ENCODE measurements at regions not wholly inside any gene's neighbourhood (a gene's known extent, or its start where the extent isn't known, plus 50 kb on each side); places are given as distances from the start of the nearest gene placed in this dataset.

DNA sequence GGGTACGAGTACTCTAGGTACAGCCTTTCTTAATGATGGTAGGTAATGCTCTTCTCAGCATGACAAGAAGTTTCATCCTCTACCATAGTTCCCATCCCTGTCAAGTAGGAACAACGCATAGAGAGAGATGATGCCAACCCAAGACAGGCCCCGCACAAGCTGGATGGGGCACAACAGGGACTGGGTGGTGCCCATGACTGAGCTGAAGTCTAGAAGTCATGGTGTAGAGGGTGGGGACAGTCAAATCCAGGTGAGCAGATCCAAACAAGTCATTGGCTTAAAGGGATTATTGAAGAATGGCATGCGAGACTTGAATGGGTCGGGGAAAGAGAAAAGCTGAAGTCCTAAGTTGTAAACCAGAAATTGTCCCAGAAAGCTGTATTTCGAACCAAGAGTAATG is 84.2 kb upstream of the MDM1 start:
- TF ChIP-seq, protein P1, sequence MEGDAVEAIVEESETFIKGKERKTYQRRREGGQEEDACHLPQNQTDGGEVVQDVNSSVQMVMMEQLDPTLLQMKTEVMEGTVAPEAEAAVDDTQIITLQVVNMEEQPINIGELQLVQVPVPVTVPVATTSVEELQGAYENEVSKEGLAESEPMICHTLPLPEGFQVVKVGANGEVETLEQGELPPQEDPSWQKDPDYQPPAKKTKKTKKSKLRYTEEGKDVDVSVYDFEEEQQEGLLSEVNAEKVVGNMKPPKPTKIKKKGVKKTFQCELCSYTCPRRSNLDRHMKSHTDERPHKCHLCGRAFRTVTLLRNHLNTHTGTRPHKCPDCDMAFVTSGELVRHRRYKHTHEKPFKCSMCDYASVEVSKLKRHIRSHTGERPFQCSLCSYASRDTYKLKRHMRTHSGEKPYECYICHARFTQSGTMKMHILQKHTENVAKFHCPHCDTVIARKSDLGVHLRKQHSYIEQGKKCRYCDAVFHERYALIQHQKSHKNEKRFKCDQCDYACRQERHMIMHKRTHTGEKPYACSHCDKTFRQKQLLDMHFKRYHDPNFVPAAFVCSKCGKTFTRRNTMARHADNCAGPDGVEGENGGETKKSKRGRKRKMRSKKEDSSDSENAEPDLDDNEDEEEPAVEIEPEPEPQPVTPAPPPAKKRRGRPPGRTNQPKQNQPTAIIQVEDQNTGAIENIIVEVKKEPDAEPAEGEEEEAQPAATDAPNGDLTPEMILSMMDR (IDR thresholded peaks at IDR 0.05; ENCODE audit: insufficient read depth, low read length, poor library complexity, severe bottlenecking), result no peak
- TF ChIP-seq EZH2phosphoT487 (conservative IDR thresholded peaks at IDR 0.05; ENCODE audit: low read length), result no peak
